Keratinocyte (primary cell): ENCODE measurements at regions not wholly inside any gene's neighbourhood (a gene's known extent, or its start where the extent isn't known, plus 50 kb on each side); places are given as distances from the start of the nearest gene placed in this dataset.

Experiments used
- DNase-seq: peaks from one replicate; pipeline ENCODE4 v3.0.0-alpha.2; 2011; ENCODE audit warnings: low read depth, missing footprints, low spot score
- FAIRE-seq: peaks from 2 replicates; lab custom pipeline; 2011; peaks lifted over from hg19 to GRCh38; lab: Jason Lieb, UNC
- H2AFZ ChIP-seq: 2 replicates; pipeline ENCODE4 v1.6.0; 2012; ENCODE audit warnings: low read length, control low read depth, inconsistent platforms; ENCODE audit not compliant: control insufficient read depth
- H3K27ac ChIP-seq: 2 replicates; pipeline ENCODE4 v1.5.1; 2011; ENCODE audit warnings: low read length; ENCODE audit not compliant: control insufficient read depth, insufficient read depth
- H3K27me3 ChIP-seq: 3 replicates; pipeline ENCODE4 v1.6.0; 2011; ENCODE audit warnings: low read length; ENCODE audit not compliant: control insufficient read depth, insufficient read depth; ENCODE audit errors: extremely low read depth
- H3K36me3 ChIP-seq, 2 experiments: 2 replicates in 1 of 2; 3 replicates in 1 of 2; pipeline ENCODE4 v1.5.1; 2011; ENCODE audit warnings: low read length in 2 of 2, mild to moderate bottlenecking in 1 of 2; ENCODE audit not compliant: control insufficient read depth in 2 of 2, insufficient read depth in 2 of 2; ENCODE audit errors: extremely low read depth in 1 of 2
- H3K4me1 ChIP-seq: 3 replicates; pipeline ENCODE4 v1.5.1; 2011; ENCODE audit warnings: low read length; ENCODE audit not compliant: control insufficient read depth, insufficient read depth; ENCODE audit errors: extremely low read depth
- H3K4me2 ChIP-seq: 3 replicates; pipeline ENCODE4 v1.6.0; 2011; ENCODE audit warnings: low read depth, low read length; ENCODE audit not compliant: control insufficient read depth, insufficient read depth; ENCODE audit errors: extremely low read depth
- H3K4me3 ChIP-seq, 3 experiments: fragments of 200-600 bp in 1 of 3; sonication (generic) in 1 of 3; 2 replicates in 2 of 3; 3 replicates in 1 of 3; pipeline ENCODE4 v1.5.1; 2011 to 2016; ENCODE audit warnings: low read length in 3 of 3, mild to moderate bottlenecking in 3 of 3, control low read depth in 2 of 3, inconsistent platforms in 1 of 3, low read depth in 1 of 3, mixed read lengths in 1 of 3, mixed run types in 1 of 3, moderate library complexity in 1 of 3; ENCODE audit not compliant: control insufficient read depth in 2 of 3, insufficient read depth in 2 of 3; ENCODE audit errors: extremely low read depth in 1 of 3
- H3K79me2 ChIP-seq: 2 replicates; pipeline ENCODE4 v1.6.0; 2012; ENCODE audit warnings: low read length; ENCODE audit not compliant: control insufficient read depth, insufficient read depth
- H3K9ac ChIP-seq: 3 replicates; pipeline ENCODE4 v1.6.0; 2011; ENCODE audit warnings: low read length; ENCODE audit not compliant: control insufficient read depth, insufficient read depth; ENCODE audit errors: extremely low read depth
- H3K9me1 ChIP-seq: 3 replicates; pipeline ENCODE4 v1.6.0; 2011; ENCODE audit warnings: low read length; ENCODE audit not compliant: control insufficient read depth, insufficient read depth; ENCODE audit errors: extremely low read depth
- H3K9me3 ChIP-seq: 2 replicates; pipeline ENCODE4 v1.5.1; 2012; ENCODE audit warnings: low read depth, low read length; ENCODE audit not compliant: control insufficient read depth
- H4K20me1 ChIP-seq: 3 replicates; pipeline ENCODE4 v1.6.0; 2011; ENCODE audit warnings: low read length; ENCODE audit not compliant: control insufficient read depth, insufficient read depth; ENCODE audit errors: extremely low read depth
- CTCF ChIP-seq, 3 experiments: IDR thresholded peaks in 1 of 3; conservative IDR thresholded peaks in 1 of 3; optimal IDR thresholded peaks in 1 of 3; 2 replicates in 2 of 3; 3 replicates in 1 of 3; pipeline versions ENCODE3 to v1.5.1; 2011; ENCODE audit warnings: low read length in 3 of 3, mild to moderate bottlenecking in 3 of 3, moderate library complexity in 2 of 3, control low read depth in 1 of 3, inconsistent platforms in 1 of 3; ENCODE audit not compliant: insufficient read depth in 2 of 3; ENCODE audit errors: extremely low read depth in 1 of 3
- EZH2 ChIP-seq: IDR thresholded peaks from one replicate; pipeline ENCODE4 v1.6.1; 2012; ENCODE audit warnings: inconsistent platforms, mild to moderate bottlenecking, low read length, moderate library complexity
- dilution Hi-C: fragments of 300-500 bp; cut with MboI; formaldehyde crosslinking; loops from one replicate; pipeline ENCODE4 v1.7.0; 2020; ENCODE audit warnings: low sequenced_read_pairs; ENCODE audit not compliant: extremely low pct_ligation_motif_present

GRCh38 chr2:192277494-192278109, 82.9 kb upstream of the TMEFF2 start:
- Histone ChIP-seq H3K4me3 (no peak overlapping the region), H3K9me1 (no peaks in the 10 kb centered on the region), H3K36me3 (no peaks in the 10 kb centered on the region), H3K27me3 (no peaks in the 10 kb centered on the region), H2AFZ (no peak overlapping the region), H3K79me2 (no peaks in the 10 kb centered on the region), H4K20me1 (no peaks in the 10 kb centered on the region), H3K4me1 (no peaks in the 10 kb centered on the region), H3K27ac (no peak overlapping the region), H3K4me2 (no peak overlapping the region), H3K9ac (no peak overlapping the region), H3K9me3 (no peaks in the 10 kb centered on the region)
- no peak for FAIRE-seq
- no peak for TF ChIP-seq CTCF (optimal IDR thresholded peaks at IDR 0.05 in 1 of 3, IDR thresholded peaks at IDR 0.05 in 1 of 3, conservative IDR thresholded peaks at IDR 0.05 in 1 of 3; ENCODE audit: extremely low read depth in 1 of 3, insufficient read depth in 2 of 3, low read length in 3 of 3)
- TF ChIP-seq EZH2 = no peak
- dilution Hi-C loops = no loop called here
- DNase-seq = no peak

- DNase-seq (no peak), FAIRE-seq (no peak)
- Histone ChIP-seq H3K9ac (no peak overlapping the region), H3K9me1 (no peaks in the 10 kb centered on the region), H3K9me3 (no peaks in the 10 kb centered on the region), H3K79me2 (no peaks in the 10 kb centered on the region), H3K4me1 (no peaks in the 10 kb centered on the region), H2AFZ (no peak overlapping the region), H3K4me3 (no peak overlapping the region), H3K27me3 (no peaks in the 10 kb centered on the region), H3K27ac (no peak overlapping the region), H3K36me3 (no peaks in the 10 kb centered on the region), H3K4me2 (no peak overlapping the region), H4K20me1 (no peaks in the 10 kb centered on the region)
- dilution Hi-C loops = no loop called here
- no peak for TF ChIP-seq EZH2
- TF ChIP-seq CTCF (optimal IDR thresholded peaks at IDR 0.05 in 1 of 3, IDR thresholded peaks at IDR 0.05 in 1 of 3, conservative IDR thresholded peaks at IDR 0.05 in 1 of 3; ENCODE audit: extremely low read depth in 1 of 3, insufficient read depth in 2 of 3, low read length in 3 of 3) = no peak
Observed at GRCh38 chr2:192275632-192276031, 80.9 kb upstream of the TMEFF2 start.
